Fibroblast of the aortic adventitia (primary cell): ENCODE measurements at regions not wholly inside any gene's neighbourhood (a gene's known extent, or its start where the extent isn't known, plus 50 kb on each side); places are given as distances from the start of the nearest gene placed in this dataset.

Experiments used
- DNase-seq: peaks from one replicate; pipeline ENCODE4 v3.0.0-alpha.2; 2010; ENCODE audit warnings: low read depth
- H3K4me3 ChIP-seq: 2 replicates; pipeline ENCODE4 v1.5.1; 2011; ENCODE audit warnings: low read depth, mild to moderate bottlenecking, control low read depth, low read length, moderate library complexity
- CTCF ChIP-seq: IDR thresholded peaks from 2 replicates; pipeline ENCODE4 v1.5.1; 2011; ENCODE audit warnings: mild to moderate bottlenecking, low read length, control low read depth, inconsistent platforms; ENCODE audit not compliant: insufficient read depth

- H3K4me3 ChIP-seq: no peak overlapping the region
- TF ChIP-seq CTCF: no peak
- no peak for DNase-seq
Observed at GRCh38 chr10:61148451-61148850, 204.5 kb upstream of the RHOBTB1 start.

DNA sequence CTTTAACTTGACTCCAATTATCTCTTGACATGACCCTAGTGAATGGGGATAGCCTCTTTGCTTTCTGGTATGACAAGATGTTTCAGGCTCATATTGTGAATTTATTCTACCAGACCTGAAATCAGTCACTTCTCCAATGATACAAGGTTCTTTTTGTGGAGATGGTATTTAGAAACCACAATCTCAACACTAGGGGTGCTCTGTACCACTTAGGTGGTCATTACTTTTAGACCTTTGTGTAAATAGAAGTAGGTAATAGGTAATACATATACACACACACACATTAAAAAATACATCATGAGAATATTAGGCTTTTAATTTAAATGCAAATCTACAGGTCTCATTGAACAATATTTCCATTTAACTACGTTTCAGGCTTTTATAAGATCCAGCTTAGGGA, 199.0 kb upstream of the RHOBTB1 start:
- DNase-seq: no peak
- no peak for TF ChIP-seq CTCF
- no peak overlapping the region for H3K4me3 ChIP-seq

GRCh38 chr10:61140765-61141392, 196.9 kb upstream of the RHOBTB1 start:
- H3K4me3 ChIP-seq: no peak overlapping the region
- DNase-seq: peak; percentile 88
- peak; percentile 73 for TF ChIP-seq CTCF

DNA sequence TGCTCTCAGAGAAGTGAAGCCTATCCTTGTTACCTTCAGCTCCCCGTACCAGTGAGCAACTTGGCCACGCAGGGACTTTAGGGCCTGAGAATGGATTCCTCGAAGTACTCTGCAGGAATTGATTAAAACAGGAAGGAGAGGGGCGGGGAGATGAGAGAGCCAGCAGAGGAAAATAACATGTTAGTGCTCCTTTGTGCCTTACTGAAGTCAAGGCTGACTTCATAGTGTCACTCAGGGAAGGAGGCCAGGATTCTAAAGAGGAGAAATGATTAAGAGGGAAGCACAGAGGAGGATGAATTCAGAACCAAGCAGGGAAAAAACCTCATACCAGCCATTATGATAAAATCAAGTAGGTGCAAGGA, 195.6 kb upstream of the RHOBTB1 start:
- no peak for DNase-seq
- no peak overlapping the region for H3K4me3 ChIP-seq
- TF ChIP-seq CTCF: no peak

- TF ChIP-seq CTCF: no peak
- DNase-seq: no peak
- H3K4me3 ChIP-seq: no peak overlapping the region
Observed at GRCh38 chr10:61138708-61139591, 195.0 kb upstream of the RHOBTB1 start.

- no peak overlapping the region for H3K4me3 ChIP-seq
- no peak for TF ChIP-seq CTCF
- DNase-seq: no peak
Observed at GRCh38 chr10:61136139-61136538, 192.2 kb upstream of the RHOBTB1 start.
